Head of caudate nucleus (tissue), 42 donors: ENCODE measurements at regions not wholly inside any gene's neighbourhood (a gene's known extent, or its start where the extent isn't known, plus 50 kb on each side); places are given as distances from the start of the nearest gene placed in this dataset.
"Not testable (repeated sequence)": the region's sequence is repeated elsewhere in the genome, so short reads cannot be mapped to it uniquely, and the experiment has no call there.

Experiments
- DNase-seq, 42 donors: peaks; one replicate each; pipeline versions ENCODE4 v3.0.0 to v3.0.0-alpha.2; 2020 to 2021; ENCODE audit warnings: mixed read lengths in 7 of 42
- intact Hi-C: fragments of 100-400 bp; cut with DNase I; formaldehyde crosslinking; loops from one replicate; pipeline ENCODE4 v1.15.0; 2022

- intact Hi-C loops, DNase-seq: not testable (repeated sequence)
These were observed 189.3 kb upstream of the TP53TG3 start for GRCh38 chr16:32865284-32865683.

- DNase-seq, intact Hi-C loops: not testable (repeated sequence)
These were observed 185.7 kb upstream of the TP53TG3 start for GRCh38 chr16:32861476-32862201.

GRCh38 chr16:32847379-32847778 is 171.4 kb upstream of the TP53TG3 start:
- DNase-seq, intact Hi-C loops: not testable (repeated sequence)

GRCh38 chr16:32845572-32845971 is 169.6 kb upstream of the TP53TG3 start:
- intact Hi-C loops = not testable (repeated sequence)

GRCh38 chr16:32842844-32843243 is 166.9 kb upstream of the TP53TG3 start:
- DNase-seq, intact Hi-C loops: not testable (repeated sequence)

More at GRCh38 chr16:32845572-32845971, 169.6 kb upstream of the TP53TG3 start:
- peak in 1 of 42 donors; percentile 2 for DNase-seq

GRCh38 chr16:32807280-32807679 is 131.3 kb upstream of the TP53TG3 start:
- intact Hi-C loops = not testable (repeated sequence)

GRCh38 chr16:32805639-32806038 is 129.7 kb upstream of the TP53TG3 start:
- DNase-seq, intact Hi-C loops: not testable (repeated sequence)

More at GRCh38 chr16:32807280-32807679, 131.3 kb upstream of the TP53TG3 start:
- DNase-seq = not testable (repeated sequence)
